ENCODE measurements at regions not wholly inside any gene's neighbourhood (a gene's known extent, or its start where the extent isn't known, plus 50 kb on each side); places are given as distances from the start of the nearest gene placed in this dataset.
A peak's percentile ranks its signal among the peaks of the same experiment; 100 is the strongest.
"Not testable (repeated sequence)": the region's sequence is repeated elsewhere in the genome, so short reads cannot be mapped to it uniquely, and the experiment has no call there.

GRCh38 chr1:203968761-203969160 is 104.2 kb upstream of the SOX13 start:
- in situ Hi-C loops (cut with HindIII; ENCODE audit: low pct_unique_long_range_greater_than_20kb, low sequenced_read_pairs) = no loop called here
- DNase-seq (ENCODE audit: low read depth in 1 of 2, low spot score in 1 of 2) = no peak
- TF ChIP-seq JUND (IDR thresholded peaks at IDR 0.05; ENCODE audit: low read depth) = no peak

GRCh38 chr1:203969846-203970245 is 103.1 kb upstream of the SOX13 start:
- no peak for TF ChIP-seq JUND (IDR thresholded peaks at IDR 0.05; ENCODE audit: low read depth)
- no peak for DNase-seq (ENCODE audit: low read depth in 1 of 2, low spot score in 1 of 2)
- in situ Hi-C loops (cut with HindIII; ENCODE audit: low pct_unique_long_range_greater_than_20kb, low sequenced_read_pairs) = no loop called here

- in situ Hi-C loops (cut with HindIII; ENCODE audit: low pct_unique_long_range_greater_than_20kb, low sequenced_read_pairs) = no loop called here
- peak in 1 of 2 experiments; percentile 40 for DNase-seq (ENCODE audit: low read depth in 1 of 2, low spot score in 1 of 2)
- no peak for TF ChIP-seq JUND (IDR thresholded peaks at IDR 0.05; ENCODE audit: low read depth)
Observed at GRCh38 chr1:203985044-203985443, 87.9 kb upstream of the SOX13 start.

GRCh38 chr1:203985676-203986075 is 87.2 kb upstream of the SOX13 start:
- DNase-seq (ENCODE audit: low read depth in 1 of 2, low spot score in 1 of 2) = no peak
- in situ Hi-C loops (cut with HindIII; ENCODE audit: low pct_unique_long_range_greater_than_20kb, low sequenced_read_pairs) = no loop called here
- TF ChIP-seq JUND (IDR thresholded peaks at IDR 0.05; ENCODE audit: low read depth) = no peak

GRCh38 chr1:203986887-203987461 is 85.9 kb upstream of the SOX13 start:
- DNase-seq (ENCODE audit: low read depth in 1 of 2, low spot score in 1 of 2) = no peak
- no peak for TF ChIP-seq JUND (IDR thresholded peaks at IDR 0.05; ENCODE audit: low read depth)
- in situ Hi-C loops (cut with HindIII; ENCODE audit: low pct_unique_long_range_greater_than_20kb, low sequenced_read_pairs) = no loop called here

GRCh38 chr1:203990118-203990517 is 82.8 kb upstream of the SOX13 start:
- no peak for DNase-seq (ENCODE audit: low read depth in 1 of 2, low spot score in 1 of 2)
- TF ChIP-seq JUND (IDR thresholded peaks at IDR 0.05; ENCODE audit: low read depth) = no peak
- in situ Hi-C loops (cut with HindIII; ENCODE audit: low pct_unique_long_range_greater_than_20kb, low sequenced_read_pairs) = no loop called here

- in situ Hi-C loops (cut with HindIII; ENCODE audit: low pct_unique_long_range_greater_than_20kb, low sequenced_read_pairs) = no loop called here
- TF ChIP-seq JUND (IDR thresholded peaks at IDR 0.05; ENCODE audit: low read depth) = no peak
- no peak for DNase-seq (ENCODE audit: low read depth in 1 of 2, low spot score in 1 of 2)
Observed at GRCh38 chr1:203992440-203992839, 80.5 kb upstream of the SOX13 start.

- DNase-seq (ENCODE audit: low read depth in 1 of 2, low spot score in 1 of 2) = no peak
- TF ChIP-seq JUND (IDR thresholded peaks at IDR 0.05; ENCODE audit: low read depth) = no peak
- in situ Hi-C loops (cut with HindIII; ENCODE audit: low pct_unique_long_range_greater_than_20kb, low sequenced_read_pairs) = no loop called here
Observed at GRCh38 chr1:203993256-203993655, 79.7 kb upstream of the SOX13 start.

- in situ Hi-C loops (cut with HindIII; ENCODE audit: low pct_unique_long_range_greater_than_20kb, low sequenced_read_pairs) = no loop called here
- no peak for DNase-seq (ENCODE audit: low read depth in 1 of 2, low spot score in 1 of 2)
- no peak for TF ChIP-seq JUND (IDR thresholded peaks at IDR 0.05; ENCODE audit: low read depth)
Observed at GRCh38 chr1:203995228-203995627, 77.7 kb upstream of the SOX13 start.

GRCh38 chr1:203996126-203996525 is 76.8 kb upstream of the SOX13 start:
- TF ChIP-seq JUND (IDR thresholded peaks at IDR 0.05; ENCODE audit: low read depth) = no peak
- in situ Hi-C loops (cut with HindIII; ENCODE audit: low pct_unique_long_range_greater_than_20kb, low sequenced_read_pairs) = no loop called here
- DNase-seq (ENCODE audit: low read depth in 1 of 2, low spot score in 1 of 2) = peak in 1 of 2 experiments; percentile 85

GRCh38 chr1:203998571-203998970 is 74.3 kb upstream of the SOX13 start:
- DNase-seq (ENCODE audit: low read depth in 1 of 2, low spot score in 1 of 2) = peak in 1 of 2 experiments; percentile 71
- in situ Hi-C loops (cut with HindIII; ENCODE audit: low pct_unique_long_range_greater_than_20kb, low sequenced_read_pairs) = not testable (repeated sequence)

- in situ Hi-C loops (cut with HindIII; ENCODE audit: low pct_unique_long_range_greater_than_20kb, low sequenced_read_pairs) = no loop called here
- no peak for TF ChIP-seq JUND (IDR thresholded peaks at IDR 0.05; ENCODE audit: low read depth)
- no peak for DNase-seq (ENCODE audit: low read depth in 1 of 2, low spot score in 1 of 2)
Observed at GRCh38 chr1:203999618-204000017, 73.3 kb upstream of the SOX13 start.

- DNase-seq (ENCODE audit: low read depth in 1 of 2, low spot score in 1 of 2) = peak in 1 of 2 experiments; percentile 93
- TF ChIP-seq JUND (IDR thresholded peaks at IDR 0.05; ENCODE audit: low read depth) = peak; percentile 91
- in situ Hi-C loops (cut with HindIII; ENCODE audit: low pct_unique_long_range_greater_than_20kb, low sequenced_read_pairs) = no loop called here
Observed at GRCh38 chr1:204001166-204001901, 71.6 kb upstream of the SOX13 start.

- no peak for TF ChIP-seq JUND (IDR thresholded peaks at IDR 0.05; ENCODE audit: low read depth)
- in situ Hi-C loops (cut with HindIII; ENCODE audit: low pct_unique_long_range_greater_than_20kb, low sequenced_read_pairs) = no loop called here
- no peak for DNase-seq (ENCODE audit: low read depth in 1 of 2, low spot score in 1 of 2)
Observed at GRCh38 chr1:204002614-204003013, 70.3 kb upstream of the SOX13 start.
